H9 (cell line): ENCODE measurements at regions not wholly inside any gene's neighbourhood (a gene's known extent, or its start where the extent isn't known, plus 50 kb on each side); places are given as distances from the start of the nearest gene placed in this dataset.

ENCODE experiments used
- DNase-seq: peaks from one replicate; pipeline ENCODE4 v3.0.0-alpha.2; 2017
- H2AFZ ChIP-seq: one replicate; pipeline ENCODE4 v1.6.1; 2013; ENCODE audit warnings: mild to moderate bottlenecking, low read length, control low read depth, moderate library complexity
- H2AK5ac ChIP-seq: 2 replicates; pipeline ENCODE4 v1.6.1; 2013; ENCODE audit warnings: low read length, control low read depth, mixed read lengths; ENCODE audit not compliant: insufficient read length
- H2BK120ac ChIP-seq: one replicate; pipeline ENCODE4 v1.6.1; 2013; ENCODE audit warnings: low read depth, mild to moderate bottlenecking, low read length, control low read depth, inconsistent platforms; ENCODE audit not compliant: poor library complexity, severe bottlenecking
- H2BK12ac ChIP-seq: 2 replicates; pipeline ENCODE4 v1.6.1; 2013; ENCODE audit warnings: low read length, control low read depth, mixed read lengths, low read depth; ENCODE audit not compliant: insufficient read length
- H2BK15ac ChIP-seq: 2 replicates; pipeline ENCODE4 v1.6.1; 2013; ENCODE audit warnings: low read depth, low read length, control low read depth
- H2BK20ac ChIP-seq: one replicate; pipeline ENCODE4 v1.6.1; 2013; ENCODE audit warnings: low read depth, mild to moderate bottlenecking, low read length, control low read depth, inconsistent platforms; ENCODE audit not compliant: poor library complexity, severe bottlenecking
- H2BK5ac ChIP-seq: 2 replicates; pipeline ENCODE4 v1.6.1; 2013; ENCODE audit warnings: low read length, control low read depth, mixed read lengths; ENCODE audit not compliant: insufficient read length
- H3K14ac ChIP-seq: 2 replicates; pipeline ENCODE4 v1.6.1; 2013; ENCODE audit warnings: low read length, control low read depth; ENCODE audit not compliant: insufficient read depth
- H3K18ac ChIP-seq: 2 replicates; pipeline ENCODE4 v1.6.1; 2013; ENCODE audit warnings: low read depth, mild to moderate bottlenecking, mixed read lengths, low read length, control low read depth; ENCODE audit not compliant: insufficient read length
- H3K23ac ChIP-seq: 2 replicates; pipeline ENCODE4 v1.6.1; 2013; ENCODE audit warnings: low read length, control low read depth, mixed read lengths, low read depth; ENCODE audit not compliant: insufficient read length
- H3K23me2 ChIP-seq: 2 replicates; pipeline ENCODE4 v1.6.1; 2013; ENCODE audit warnings: low read depth, mild to moderate bottlenecking, mixed read lengths, low read length, control low read depth; ENCODE audit not compliant: insufficient read length, poor library complexity, severe bottlenecking
- H3K27ac ChIP-seq: 2 replicates; pipeline ENCODE4 v1.5.1; 2013; ENCODE audit warnings: low read length, control low read depth, mixed read lengths, low read depth; ENCODE audit not compliant: insufficient read length
- H3K27me3 ChIP-seq: 2 replicates; pipeline ENCODE4 v1.6.1; 2013; ENCODE audit warnings: low read length, control low read depth, inconsistent platforms; ENCODE audit not compliant: insufficient read depth
- H3K4ac ChIP-seq: 2 replicates; pipeline ENCODE4 v1.6.1; 2013; ENCODE audit warnings: low read depth, mild to moderate bottlenecking, control low read depth, inconsistent platforms, low read length, moderate library complexity
- H3K4me1 ChIP-seq: 2 replicates; pipeline ENCODE4 v1.6.1; 2013; ENCODE audit warnings: low read length, control low read depth, inconsistent platforms; ENCODE audit not compliant: insufficient read depth
- H3K4me2 ChIP-seq: 2 replicates; pipeline ENCODE4 v1.6.1; 2013; ENCODE audit warnings: low read length, control low read depth, mixed read lengths; ENCODE audit not compliant: insufficient read length, insufficient read depth
- H3K56ac ChIP-seq: 2 replicates; pipeline ENCODE4 v1.6.1; 2013; ENCODE audit warnings: low read depth, mild to moderate bottlenecking, mixed read lengths, low read length, control low read depth; ENCODE audit not compliant: insufficient read length
- H3K79me1 ChIP-seq: 2 replicates; pipeline ENCODE4 v1.6.1; 2013; ENCODE audit warnings: low read depth, mild to moderate bottlenecking, moderate library complexity, low read length, control low read depth, inconsistent platforms; ENCODE audit not compliant: insufficient read depth, poor library complexity, severe bottlenecking
- H3K79me2 ChIP-seq: 2 replicates; pipeline ENCODE4 v1.6.1; 2013; ENCODE audit warnings: low read length, control low read depth, inconsistent platforms; ENCODE audit not compliant: insufficient read depth
- H3K9ac ChIP-seq: 2 replicates; pipeline ENCODE4 v1.6.1; 2013; ENCODE audit warnings: low read length, control low read depth, mixed read lengths; ENCODE audit not compliant: insufficient read length; ENCODE audit errors: extremely low read depth
- H3K9me3 ChIP-seq: one replicate; pipeline ENCODE4 v1.6.1; 2013; ENCODE audit warnings: low read depth, low read length, inconsistent platforms; ENCODE audit not compliant: control insufficient read depth
- H3T11ph ChIP-seq: one replicate; pipeline ENCODE4 v1.6.1; 2013; ENCODE audit warnings: mild to moderate bottlenecking, low read length, control low read depth, inconsistent platforms
- H4K20me1 ChIP-seq: one replicate; pipeline ENCODE4 v1.6.1; 2013; ENCODE audit not compliant: control insufficient read depth, insufficient read length, insufficient read depth
- H4K5ac ChIP-seq: 2 replicates; pipeline ENCODE4 v1.6.1; 2013; ENCODE audit warnings: low read depth, mild to moderate bottlenecking, mixed read lengths, low read length, control low read depth; ENCODE audit not compliant: insufficient read length
- H4K8ac ChIP-seq: replicated peaks from 2 replicates; pipeline ENCODE4 v1.6.1; 2013; ENCODE audit warnings: low read length, control low read depth, mixed read lengths, low read depth; ENCODE audit not compliant: insufficient read length
- H4K91ac ChIP-seq: 2 replicates; pipeline ENCODE4 v1.6.1; 2013; ENCODE audit warnings: low read depth, mild to moderate bottlenecking, moderate library complexity, mixed read lengths, low read length, control low read depth; ENCODE audit not compliant: insufficient read length
- H3K27ac Mint-ChIP-seq, 3 experiments: 2 replicates in 2 of 3; 3 replicates in 1 of 3; pipeline ENCODE4 v1.8.0; 2020 to 2021; ENCODE audit warnings: mixed read lengths in 3 of 3, mild to moderate bottlenecking in 1 of 3, moderate library complexity in 1 of 3
- H3K27me3 Mint-ChIP-seq: 2 replicates; pipeline ENCODE4 v1.8.0; 2021; ENCODE audit warnings: low read depth, mild to moderate bottlenecking, moderate library complexity, mixed read lengths
- H3K36me3 Mint-ChIP-seq, 3 experiments: 2 replicates in 2 of 3; 3 replicates in 1 of 3; pipeline ENCODE4 v1.8.0; 2020 to 2021; ENCODE audit warnings: low read depth in 3 of 3, mixed read lengths in 3 of 3; ENCODE audit not compliant: insufficient read depth in 1 of 3
- H3K4me1 Mint-ChIP-seq, 2 experiments: 2 replicates each; pipeline ENCODE4 v1.8.0; 2020; ENCODE audit warnings: mixed read lengths in 2 of 2
- H3K4me3 Mint-ChIP-seq, 2 experiments: 2 replicates in 1 of 2; 3 replicates in 1 of 2; pipeline ENCODE4 v1.8.0; 2020 to 2021; ENCODE audit warnings: mild to moderate bottlenecking in 2 of 2, mixed read lengths in 2 of 2, moderate library complexity in 1 of 2
- H3K9me3 Mint-ChIP-seq, 2 experiments: 2 replicates in 1 of 2; 3 replicates in 1 of 2; pipeline ENCODE4 v1.8.0; 2020; ENCODE audit warnings: mild to moderate bottlenecking in 2 of 2, mixed read lengths in 2 of 2, moderate library complexity in 1 of 2
- CTCF ChIP-seq: fragments of 200-600 bp; sonication (generic); conservative IDR thresholded peaks from 3 replicates; pipeline ENCODE4 v1.8.0; 2021; ENCODE audit warnings: antibody characterized with exemption, mild to moderate bottlenecking

- H3K9me3 Mint-ChIP-seq = no peaks in the 10 kb centered on the region
- no peak overlapping the region for H2BK15ac ChIP-seq
- H3K4me1 Mint-ChIP-seq = peaks cover 8 to 9% of the 10 kb centered on the region in 2 experiments
Observed at GRCh38 chr6:100260584-100260983, 204.1 kb downstream of the SIM1 start.

More at GRCh38 chr6:100260584-100260983, 204.1 kb downstream of the SIM1 start:
- H3K27me3 ChIP-seq = no peaks in the 10 kb centered on the region
- H4K20me1 ChIP-seq = no peaks in the 10 kb centered on the region
- no peak overlapping the region for H3K4me2 ChIP-seq
- no peak overlapping the region for H4K5ac ChIP-seq
- H2BK20ac ChIP-seq = no peak overlapping the region
- H4K8ac ChIP-seq = no peak overlapping the region
- H3K27ac Mint-ChIP-seq = no peak overlapping the region
- H3K23me2 ChIP-seq = no peaks in the 10 kb centered on the region
- H2BK12ac ChIP-seq = no peak overlapping the region
- no peak overlapping the region for H3K4me3 Mint-ChIP-seq
- no peak overlapping the region for H2AFZ ChIP-seq
- H3K36me3 Mint-ChIP-seq = no peaks in the 10 kb centered on the region
- H3K56ac ChIP-seq = no peak overlapping the region
- H3K79me2 ChIP-seq = no peaks in the 10 kb centered on the region
- no peaks in the 10 kb centered on the region for H3K4me1 ChIP-seq
- no peak overlapping the region for H3K23ac ChIP-seq
- no peaks in the 10 kb centered on the region for H3K9me3 ChIP-seq
- no peak overlapping the region for H2BK5ac ChIP-seq
- no peak overlapping the region for H3K4ac ChIP-seq
- H3K18ac ChIP-seq = no peak overlapping the region
- no peaks in the 10 kb centered on the region for H3K79me1 ChIP-seq
- H2AK5ac ChIP-seq = no peak overlapping the region
- DNase-seq = no peak
- H3K27me3 Mint-ChIP-seq = no peaks in the 10 kb centered on the region; the same call in 1 of the 2 replicates
- H2BK120ac ChIP-seq = no peak overlapping the region
- no peak overlapping the region for H4K91ac ChIP-seq
- no peak overlapping the region for H3K14ac ChIP-seq
- TF ChIP-seq CTCF = no peak
- H3K9ac ChIP-seq = no peak overlapping the region
- H3T11ph ChIP-seq = no peak overlapping the region
- no peak overlapping the region for H3K27ac ChIP-seq
